H9 (cell line): ENCODE measurements at regions not wholly inside any gene's neighbourhood (a gene's known extent, or its start where the extent isn't known, plus 50 kb on each side); places are given as distances from the start of the nearest gene placed in this dataset.

Source experiments
- DNase-seq: peaks from one replicate; pipeline ENCODE4 v3.0.0-alpha.2; 2017
- H2AFZ ChIP-seq: one replicate; pipeline ENCODE4 v1.6.1; 2013; ENCODE audit warnings: mild to moderate bottlenecking, low read length, control low read depth, moderate library complexity
- H2AK5ac ChIP-seq: 2 replicates; pipeline ENCODE4 v1.6.1; 2013; ENCODE audit warnings: low read length, control low read depth, mixed read lengths; ENCODE audit not compliant: insufficient read length
- H2BK120ac ChIP-seq: one replicate; pipeline ENCODE4 v1.6.1; 2013; ENCODE audit warnings: low read depth, mild to moderate bottlenecking, low read length, control low read depth, inconsistent platforms; ENCODE audit not compliant: poor library complexity, severe bottlenecking
- H2BK12ac ChIP-seq: 2 replicates; pipeline ENCODE4 v1.6.1; 2013; ENCODE audit warnings: low read length, control low read depth, mixed read lengths, low read depth; ENCODE audit not compliant: insufficient read length
- H2BK15ac ChIP-seq: 2 replicates; pipeline ENCODE4 v1.6.1; 2013; ENCODE audit warnings: low read depth, low read length, control low read depth
- H2BK20ac ChIP-seq: one replicate; pipeline ENCODE4 v1.6.1; 2013; ENCODE audit warnings: low read depth, mild to moderate bottlenecking, low read length, control low read depth, inconsistent platforms; ENCODE audit not compliant: poor library complexity, severe bottlenecking
- H2BK5ac ChIP-seq: 2 replicates; pipeline ENCODE4 v1.6.1; 2013; ENCODE audit warnings: low read length, control low read depth, mixed read lengths; ENCODE audit not compliant: insufficient read length
- H3K14ac ChIP-seq: 2 replicates; pipeline ENCODE4 v1.6.1; 2013; ENCODE audit warnings: low read length, control low read depth; ENCODE audit not compliant: insufficient read depth
- H3K18ac ChIP-seq: 2 replicates; pipeline ENCODE4 v1.6.1; 2013; ENCODE audit warnings: low read depth, mild to moderate bottlenecking, mixed read lengths, low read length, control low read depth; ENCODE audit not compliant: insufficient read length
- H3K23ac ChIP-seq: 2 replicates; pipeline ENCODE4 v1.6.1; 2013; ENCODE audit warnings: low read length, control low read depth, mixed read lengths, low read depth; ENCODE audit not compliant: insufficient read length
- H3K23me2 ChIP-seq: 2 replicates; pipeline ENCODE4 v1.6.1; 2013; ENCODE audit warnings: low read depth, mild to moderate bottlenecking, mixed read lengths, low read length, control low read depth; ENCODE audit not compliant: insufficient read length, poor library complexity, severe bottlenecking
- H3K27ac ChIP-seq: 2 replicates; pipeline ENCODE4 v1.5.1; 2013; ENCODE audit warnings: low read length, control low read depth, mixed read lengths, low read depth; ENCODE audit not compliant: insufficient read length
- H3K27me3 ChIP-seq: 2 replicates; pipeline ENCODE4 v1.6.1; 2013; ENCODE audit warnings: low read length, control low read depth, inconsistent platforms; ENCODE audit not compliant: insufficient read depth
- H3K4ac ChIP-seq: 2 replicates; pipeline ENCODE4 v1.6.1; 2013; ENCODE audit warnings: low read depth, mild to moderate bottlenecking, control low read depth, inconsistent platforms, low read length, moderate library complexity
- H3K4me1 ChIP-seq: 2 replicates; pipeline ENCODE4 v1.6.1; 2013; ENCODE audit warnings: low read length, control low read depth, inconsistent platforms; ENCODE audit not compliant: insufficient read depth
- H3K4me2 ChIP-seq: 2 replicates; pipeline ENCODE4 v1.6.1; 2013; ENCODE audit warnings: low read length, control low read depth, mixed read lengths; ENCODE audit not compliant: insufficient read length, insufficient read depth
- H3K56ac ChIP-seq: 2 replicates; pipeline ENCODE4 v1.6.1; 2013; ENCODE audit warnings: low read depth, mild to moderate bottlenecking, mixed read lengths, low read length, control low read depth; ENCODE audit not compliant: insufficient read length
- H3K79me1 ChIP-seq: 2 replicates; pipeline ENCODE4 v1.6.1; 2013; ENCODE audit warnings: low read depth, mild to moderate bottlenecking, moderate library complexity, low read length, control low read depth, inconsistent platforms; ENCODE audit not compliant: insufficient read depth, poor library complexity, severe bottlenecking
- H3K79me2 ChIP-seq: 2 replicates; pipeline ENCODE4 v1.6.1; 2013; ENCODE audit warnings: low read length, control low read depth, inconsistent platforms; ENCODE audit not compliant: insufficient read depth
- H3K9ac ChIP-seq: 2 replicates; pipeline ENCODE4 v1.6.1; 2013; ENCODE audit warnings: low read length, control low read depth, mixed read lengths; ENCODE audit not compliant: insufficient read length; ENCODE audit errors: extremely low read depth
- H3K9me3 ChIP-seq: one replicate; pipeline ENCODE4 v1.6.1; 2013; ENCODE audit warnings: low read depth, low read length, inconsistent platforms; ENCODE audit not compliant: control insufficient read depth
- H3T11ph ChIP-seq: one replicate; pipeline ENCODE4 v1.6.1; 2013; ENCODE audit warnings: mild to moderate bottlenecking, low read length, control low read depth, inconsistent platforms
- H4K20me1 ChIP-seq: one replicate; pipeline ENCODE4 v1.6.1; 2013; ENCODE audit not compliant: control insufficient read depth, insufficient read length, insufficient read depth
- H4K5ac ChIP-seq: 2 replicates; pipeline ENCODE4 v1.6.1; 2013; ENCODE audit warnings: low read depth, mild to moderate bottlenecking, mixed read lengths, low read length, control low read depth; ENCODE audit not compliant: insufficient read length
- H4K8ac ChIP-seq: replicated peaks from 2 replicates; pipeline ENCODE4 v1.6.1; 2013; ENCODE audit warnings: low read length, control low read depth, mixed read lengths, low read depth; ENCODE audit not compliant: insufficient read length
- H4K91ac ChIP-seq: 2 replicates; pipeline ENCODE4 v1.6.1; 2013; ENCODE audit warnings: low read depth, mild to moderate bottlenecking, moderate library complexity, mixed read lengths, low read length, control low read depth; ENCODE audit not compliant: insufficient read length
- H3K27ac Mint-ChIP-seq, 3 experiments: 2 replicates in 2 of 3; 3 replicates in 1 of 3; pipeline ENCODE4 v1.8.0; 2020 to 2021; ENCODE audit warnings: mixed read lengths in 3 of 3, mild to moderate bottlenecking in 1 of 3, moderate library complexity in 1 of 3
- H3K27me3 Mint-ChIP-seq: 2 replicates; pipeline ENCODE4 v1.8.0; 2021; ENCODE audit warnings: low read depth, mild to moderate bottlenecking, moderate library complexity, mixed read lengths
- H3K36me3 Mint-ChIP-seq, 3 experiments: 2 replicates in 2 of 3; 3 replicates in 1 of 3; pipeline ENCODE4 v1.8.0; 2020 to 2021; ENCODE audit warnings: low read depth in 3 of 3, mixed read lengths in 3 of 3; ENCODE audit not compliant: insufficient read depth in 1 of 3
- H3K4me1 Mint-ChIP-seq, 2 experiments: 2 replicates each; pipeline ENCODE4 v1.8.0; 2020; ENCODE audit warnings: mixed read lengths in 2 of 2
- H3K4me3 Mint-ChIP-seq, 2 experiments: 2 replicates in 1 of 2; 3 replicates in 1 of 2; pipeline ENCODE4 v1.8.0; 2020 to 2021; ENCODE audit warnings: mild to moderate bottlenecking in 2 of 2, mixed read lengths in 2 of 2, moderate library complexity in 1 of 2
- H3K9me3 Mint-ChIP-seq, 2 experiments: 2 replicates in 1 of 2; 3 replicates in 1 of 2; pipeline ENCODE4 v1.8.0; 2020; ENCODE audit warnings: mild to moderate bottlenecking in 2 of 2, mixed read lengths in 2 of 2, moderate library complexity in 1 of 2
- WGBS: extraction: QIAGEN DNeasy Blood & Tissue Kit; methylation state at CpG from one replicate; pipeline ENCODE4 v1.1.7; 2013; ENCODE audit warnings: missing lambda C conversion rate, low lambda C conversion rate, mixed read lengths; ENCODE audit not compliant: insufficient read length; ENCODE audit errors: extremely low coverage; 5-methylcytosine and 5-hydroxymethylcytosine counted together
- TF ChIP-seq, protein P1 (sequence below): fragments of 200-600 bp; sonication (generic); conservative IDR thresholded peaks from 3 replicates; pipeline ENCODE4 v1.8.0; 2021; ENCODE audit warnings: antibody characterized with exemption, mild to moderate bottlenecking

DNA sequence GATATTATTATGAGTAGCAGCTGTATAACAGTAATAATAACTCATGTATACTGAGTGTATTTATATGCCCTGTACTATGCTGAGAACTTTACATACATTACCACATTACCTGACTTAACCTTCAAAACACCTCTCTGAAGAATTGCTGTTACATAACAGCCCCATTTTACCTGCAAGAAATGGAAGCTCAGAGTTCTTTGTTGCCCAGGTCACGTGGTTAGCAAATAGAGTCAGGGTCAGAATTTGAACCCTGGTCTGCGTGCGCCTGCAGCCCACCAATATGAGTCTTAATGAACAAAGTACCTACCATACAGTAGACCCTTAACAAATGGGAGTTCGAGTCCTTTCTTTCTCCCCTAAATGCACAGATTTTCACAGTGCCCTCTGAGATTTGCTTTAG is 101.9 kb downstream of the MCFD2 start:
- H3K23ac ChIP-seq, result no peak overlapping the region
- no peak overlapping the region for H3K27ac Mint-ChIP-seq
- H3K9ac ChIP-seq, result no peak overlapping the region
- no peak for DNase-seq
- H3K9me3 Mint-ChIP-seq, result peaks cover 0 to 4% of the 10 kb centered on the region in 2 experiments; a peak in 1 of 5 replicates
- no peak overlapping the region for H3K4ac ChIP-seq
- no peaks in the 10 kb centered on the region; the same call in 1 of the 2 replicates for H3K79me2 ChIP-seq
- H3K27me3 Mint-ChIP-seq, result peaks cover 3% of the 10 kb centered on the region
- H4K8ac ChIP-seq, result no peak overlapping the region
- H2BK12ac ChIP-seq, result no peak overlapping the region
- H2AK5ac ChIP-seq, result no peak overlapping the region
- no peak overlapping the region for H4K91ac ChIP-seq
- H3K36me3 Mint-ChIP-seq, result no peaks in the 10 kb centered on the region; a peak in 1 of 7 replicates
- no peaks in the 10 kb centered on the region for H3K27me3 ChIP-seq
- H3K4me1 ChIP-seq, result no peaks in the 10 kb centered on the region
- H3K79me1 ChIP-seq, result no peaks in the 10 kb centered on the region
- H2AFZ ChIP-seq, result no peak overlapping the region
- no peak overlapping the region for H2BK15ac ChIP-seq
- H3K27ac ChIP-seq, result no peak overlapping the region
- no peaks in the 10 kb centered on the region for H3K9me3 ChIP-seq
- H3K18ac ChIP-seq, result no peak overlapping the region
- no peak overlapping the region for H3K4me2 ChIP-seq
- no peak overlapping the region for H2BK120ac ChIP-seq
- no peak overlapping the region for H4K5ac ChIP-seq
- H3K56ac ChIP-seq, result no peak overlapping the region
- WGBS, result no CpG with 5 or more reads among the region's 4 CpGs
- no peak overlapping the region for H3T11ph ChIP-seq
- TF ChIP-seq, protein P1, sequence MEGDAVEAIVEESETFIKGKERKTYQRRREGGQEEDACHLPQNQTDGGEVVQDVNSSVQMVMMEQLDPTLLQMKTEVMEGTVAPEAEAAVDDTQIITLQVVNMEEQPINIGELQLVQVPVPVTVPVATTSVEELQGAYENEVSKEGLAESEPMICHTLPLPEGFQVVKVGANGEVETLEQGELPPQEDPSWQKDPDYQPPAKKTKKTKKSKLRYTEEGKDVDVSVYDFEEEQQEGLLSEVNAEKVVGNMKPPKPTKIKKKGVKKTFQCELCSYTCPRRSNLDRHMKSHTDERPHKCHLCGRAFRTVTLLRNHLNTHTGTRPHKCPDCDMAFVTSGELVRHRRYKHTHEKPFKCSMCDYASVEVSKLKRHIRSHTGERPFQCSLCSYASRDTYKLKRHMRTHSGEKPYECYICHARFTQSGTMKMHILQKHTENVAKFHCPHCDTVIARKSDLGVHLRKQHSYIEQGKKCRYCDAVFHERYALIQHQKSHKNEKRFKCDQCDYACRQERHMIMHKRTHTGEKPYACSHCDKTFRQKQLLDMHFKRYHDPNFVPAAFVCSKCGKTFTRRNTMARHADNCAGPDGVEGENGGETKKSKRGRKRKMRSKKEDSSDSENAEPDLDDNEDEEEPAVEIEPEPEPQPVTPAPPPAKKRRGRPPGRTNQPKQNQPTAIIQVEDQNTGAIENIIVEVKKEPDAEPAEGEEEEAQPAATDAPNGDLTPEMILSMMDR, result no peak
- no peak overlapping the region for H2BK5ac ChIP-seq
- no peaks in the 10 kb centered on the region for H4K20me1 ChIP-seq
- peaks cover 0 to 6% of the 10 kb centered on the region in 2 experiments; a peak in 2 of 4 replicates for H3K4me1 Mint-ChIP-seq
- no peak overlapping the region for H3K14ac ChIP-seq
- H3K23me2 ChIP-seq, result no peaks in the 10 kb centered on the region
- no peak overlapping the region for H2BK20ac ChIP-seq
- H3K4me3 Mint-ChIP-seq, result no peak overlapping the region
